ENCODE measurements at regions not wholly inside any gene's neighbourhood (a gene's known extent, or its start where the extent isn't known, plus 50 kb on each side); places are given as distances from the start of the nearest gene placed in this dataset.

DNA sequence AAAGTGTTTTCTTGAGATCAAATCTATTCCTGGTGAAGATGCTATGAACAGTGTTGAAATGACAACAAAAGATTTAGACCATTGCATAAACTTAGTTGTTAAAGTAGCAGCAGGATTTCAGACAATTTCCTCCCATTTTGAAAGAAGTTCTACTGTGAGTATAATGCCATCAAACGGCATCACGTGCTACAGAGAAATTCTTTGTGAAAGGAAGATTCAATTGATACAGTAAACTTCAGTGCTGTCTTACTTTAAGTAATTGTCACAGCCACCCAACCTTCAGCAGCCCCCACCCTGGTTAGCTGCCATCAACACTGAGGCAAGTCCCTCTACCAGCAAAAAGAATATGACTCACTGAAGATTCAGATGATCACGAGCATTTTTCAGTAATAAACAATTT, 115.2 kb downstream of the TES start:
- H3K27me3 ChIP-seq (ENCODE audit: insufficient read depth), result no peaks in the 10 kb centered on the region
- DNase-seq (ENCODE audit: low spot score) (no peak), ATAC-seq (no peak)
- no peaks in the 10 kb centered on the region for H3K9me2 ChIP-seq (ENCODE audit: insufficient read depth)
- no peak overlapping the region for H3K27ac ChIP-seq (ENCODE audit: low read depth)
- 0 out of 2 replicates have a peak, but pooled peaks cover 3% of the 10 kb centered on the region for H3K4me1 ChIP-seq (ENCODE audit: insufficient read depth)
- Mint-ChIP-seq H3K4me3 (no peak overlapping the region), H3K9me3 (no peaks in the 10 kb centered on the region), H3K27ac (no peak overlapping the region), H3K4me1 (peaks cover 1% of the 10 kb centered on the region; the same call in 1 of the 3 replicates), H3K27me3 (ENCODE audit: insufficient read depth, low read depth, poor library complexity) (no peaks in the 10 kb centered on the region), H3K36me3 (ENCODE audit: low read depth) (no peaks in the 10 kb centered on the region)
- no peaks in the 10 kb centered on the region for H4K20me1 ChIP-seq (replicated peaks; ENCODE audit: insufficient read depth)
- no peak overlapping the region for H2AFZ ChIP-seq
- no peak overlapping the region for H3K4me2 ChIP-seq
- no peaks in the 10 kb centered on the region for H3K79me2 ChIP-seq (replicated peaks; ENCODE audit: insufficient read depth)
- TF ChIP-seq, protein P1, sequence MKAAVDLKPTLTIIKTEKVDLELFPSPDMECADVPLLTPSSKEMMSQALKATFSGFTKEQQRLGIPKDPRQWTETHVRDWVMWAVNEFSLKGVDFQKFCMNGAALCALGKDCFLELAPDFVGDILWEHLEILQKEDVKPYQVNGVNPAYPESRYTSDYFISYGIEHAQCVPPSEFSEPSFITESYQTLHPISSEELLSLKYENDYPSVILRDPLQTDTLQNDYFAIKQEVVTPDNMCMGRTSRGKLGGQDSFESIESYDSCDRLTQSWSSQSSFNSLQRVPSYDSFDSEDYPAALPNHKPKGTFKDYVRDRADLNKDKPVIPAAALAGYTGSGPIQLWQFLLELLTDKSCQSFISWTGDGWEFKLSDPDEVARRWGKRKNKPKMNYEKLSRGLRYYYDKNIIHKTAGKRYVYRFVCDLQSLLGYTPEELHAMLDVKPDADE (IDR thresholded peaks at IDR 0.05), result no peak
- no peak for TF ChIP-seq ZNF114 (CRISPR knock-in tag; IDR thresholded peaks at IDR 0.05)
- no peak for TF ChIP-seq NANOG (IDR thresholded peaks at IDR 0.05; ENCODE audit: borderline replicate concordance)
- TF ChIP-seq, protein P2, sequence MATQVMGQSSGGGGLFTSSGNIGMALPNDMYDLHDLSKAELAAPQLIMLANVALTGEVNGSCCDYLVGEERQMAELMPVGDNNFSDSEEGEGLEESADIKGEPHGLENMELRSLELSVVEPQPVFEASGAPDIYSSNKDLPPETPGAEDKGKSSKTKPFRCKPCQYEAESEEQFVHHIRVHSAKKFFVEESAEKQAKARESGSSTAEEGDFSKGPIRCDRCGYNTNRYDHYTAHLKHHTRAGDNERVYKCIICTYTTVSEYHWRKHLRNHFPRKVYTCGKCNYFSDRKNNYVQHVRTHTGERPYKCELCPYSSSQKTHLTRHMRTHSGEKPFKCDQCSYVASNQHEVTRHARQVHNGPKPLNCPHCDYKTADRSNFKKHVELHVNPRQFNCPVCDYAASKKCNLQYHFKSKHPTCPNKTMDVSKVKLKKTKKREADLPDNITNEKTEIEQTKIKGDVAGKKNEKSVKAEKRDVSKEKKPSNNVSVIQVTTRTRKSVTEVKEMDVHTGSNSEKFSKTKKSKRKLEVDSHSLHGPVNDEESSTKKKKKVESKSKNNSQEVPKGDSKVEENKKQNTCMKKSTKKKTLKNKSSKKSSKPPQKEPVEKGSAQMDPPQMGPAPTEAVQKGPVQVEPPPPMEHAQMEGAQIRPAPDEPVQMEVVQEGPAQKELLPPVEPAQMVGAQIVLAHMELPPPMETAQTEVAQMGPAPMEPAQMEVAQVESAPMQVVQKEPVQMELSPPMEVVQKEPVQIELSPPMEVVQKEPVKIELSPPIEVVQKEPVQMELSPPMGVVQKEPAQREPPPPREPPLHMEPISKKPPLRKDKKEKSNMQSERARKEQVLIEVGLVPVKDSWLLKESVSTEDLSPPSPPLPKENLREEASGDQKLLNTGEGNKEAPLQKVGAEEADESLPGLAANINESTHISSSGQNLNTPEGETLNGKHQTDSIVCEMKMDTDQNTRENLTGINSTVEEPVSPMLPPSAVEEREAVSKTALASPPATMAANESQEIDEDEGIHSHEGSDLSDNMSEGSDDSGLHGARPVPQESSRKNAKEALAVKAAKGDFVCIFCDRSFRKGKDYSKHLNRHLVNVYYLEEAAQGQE (IDR thresholded peaks at IDR 0.05; ENCODE audit: unreplicated experiment), result no peak
- TF ChIP-seq STAT1 (IDR thresholded peaks at IDR 0.05; ENCODE audit: unreplicated experiment), result no peak
- no peak for TF ChIP-seq JUNB (IDR thresholded peaks at IDR 0.05; ENCODE audit: unreplicated experiment)
- no peak for TF ChIP-seq EZH2 (IDR thresholded peaks at IDR 0.05; ENCODE audit: low read depth, unreplicated experiment)
- no peaks in the 10 kb centered on the region for H3F3A ChIP-seq (replicated peaks; ENCODE audit: low read depth)
- no peaks in the 10 kb centered on the region for H3K36me3 ChIP-seq (ENCODE audit: insufficient read depth)
- H3K4me3 ChIP-seq, result no peak overlapping the region

DNA sequence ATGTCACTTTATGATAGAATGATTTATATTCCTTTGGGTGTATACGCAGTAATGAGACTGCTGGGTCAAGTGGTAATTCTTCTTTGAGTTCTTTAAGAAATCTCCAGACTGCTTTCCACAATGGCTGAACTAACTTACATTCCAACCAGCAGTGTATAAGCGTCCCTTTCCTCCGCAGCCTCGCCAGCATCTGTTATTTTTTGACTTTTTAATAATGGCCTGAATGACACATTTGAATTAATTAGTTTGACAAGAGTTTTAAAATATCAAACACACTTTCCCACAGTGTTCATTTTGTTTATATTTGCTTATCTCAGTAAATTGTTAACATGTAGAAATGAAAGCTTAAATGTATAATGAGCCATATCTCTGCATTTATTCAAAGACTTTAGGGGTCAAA, 116.8 kb downstream of the TES start:
- Mint-ChIP-seq H3K4me1 (peaks cover 10% of the 10 kb centered on the region), H3K9me3 (no peaks in the 10 kb centered on the region), H3K36me3 (ENCODE audit: low read depth) (no peaks in the 10 kb centered on the region), H3K27me3 (ENCODE audit: insufficient read depth, low read depth, poor library complexity) (no peaks in the 10 kb centered on the region), H3K4me3 (no peak overlapping the region), H3K27ac (no peak overlapping the region)
- no peaks in the 10 kb centered on the region for H3F3A ChIP-seq (replicated peaks; ENCODE audit: low read depth)
- no peak overlapping the region for H2AFZ ChIP-seq
- no peaks in the 10 kb centered on the region for H3K36me3 ChIP-seq (ENCODE audit: insufficient read depth)
- H3K27ac ChIP-seq (ENCODE audit: low read depth), result no peak overlapping the region
- H3K4me2 ChIP-seq, result no peak overlapping the region
- no peaks in the 10 kb centered on the region for H4K20me1 ChIP-seq (replicated peaks; ENCODE audit: insufficient read depth)
- H3K4me3 ChIP-seq, result no peak overlapping the region
- peaks cover 15% of the 10 kb centered on the region for H3K4me1 ChIP-seq (ENCODE audit: insufficient read depth)
- no peak for DNase-seq (ENCODE audit: low spot score)
- H3K79me2 ChIP-seq (replicated peaks; ENCODE audit: insufficient read depth), result no peaks in the 10 kb centered on the region
- ATAC-seq, result no peak
- no peaks in the 10 kb centered on the region for H3K9me2 ChIP-seq (ENCODE audit: insufficient read depth)
- H3K27me3 ChIP-seq (ENCODE audit: insufficient read depth), result no peaks in the 10 kb centered on the region
- TF ChIP-seq EZH2 (IDR thresholded peaks at IDR 0.05; ENCODE audit: low read depth, unreplicated experiment) (no peak), JUNB (IDR thresholded peaks at IDR 0.05; ENCODE audit: unreplicated experiment) (no peak), STAT1 (IDR thresholded peaks at IDR 0.05; ENCODE audit: unreplicated experiment) (no peak), EZH2phosphoT487 (IDR thresholded peaks at IDR 0.05; ENCODE audit: unreplicated experiment) (no peak)
- TF ChIP-seq, protein P3, sequence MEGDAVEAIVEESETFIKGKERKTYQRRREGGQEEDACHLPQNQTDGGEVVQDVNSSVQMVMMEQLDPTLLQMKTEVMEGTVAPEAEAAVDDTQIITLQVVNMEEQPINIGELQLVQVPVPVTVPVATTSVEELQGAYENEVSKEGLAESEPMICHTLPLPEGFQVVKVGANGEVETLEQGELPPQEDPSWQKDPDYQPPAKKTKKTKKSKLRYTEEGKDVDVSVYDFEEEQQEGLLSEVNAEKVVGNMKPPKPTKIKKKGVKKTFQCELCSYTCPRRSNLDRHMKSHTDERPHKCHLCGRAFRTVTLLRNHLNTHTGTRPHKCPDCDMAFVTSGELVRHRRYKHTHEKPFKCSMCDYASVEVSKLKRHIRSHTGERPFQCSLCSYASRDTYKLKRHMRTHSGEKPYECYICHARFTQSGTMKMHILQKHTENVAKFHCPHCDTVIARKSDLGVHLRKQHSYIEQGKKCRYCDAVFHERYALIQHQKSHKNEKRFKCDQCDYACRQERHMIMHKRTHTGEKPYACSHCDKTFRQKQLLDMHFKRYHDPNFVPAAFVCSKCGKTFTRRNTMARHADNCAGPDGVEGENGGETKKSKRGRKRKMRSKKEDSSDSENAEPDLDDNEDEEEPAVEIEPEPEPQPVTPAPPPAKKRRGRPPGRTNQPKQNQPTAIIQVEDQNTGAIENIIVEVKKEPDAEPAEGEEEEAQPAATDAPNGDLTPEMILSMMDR (conservative IDR thresholded peaks at IDR 0.05; ENCODE audit: low read depth in 2 of 2), result no peak
- TF ChIP-seq, protein P2 (IDR thresholded peaks at IDR 0.05; ENCODE audit: unreplicated experiment), result no peak

Measured in GM23338 (cell line).